IMR-90 (cell line): ENCODE measurements at regions not wholly inside any gene's neighbourhood (a gene's known extent, or its start where the extent isn't known, plus 50 kb on each side); places are given as distances from the start of the nearest gene placed in this dataset.

Source experiments
- ATAC-seq: fragments of 200-7000 bp; cut with Tn5 transposase; 2 replicates; pipeline ENCODE4 v1.9.1; 2020; ENCODE audit warnings: low read depth, mild to moderate bottlenecking, moderate library complexity
- BruUV-seq: library from RNA; stranded (reverse); fragments of 400-500 nt; replicated peaks from 2 replicates; lab custom pipeline; 2021; lab: Mats Ljungman, UMichigan
- CTCF ChIA-PET: fragments of 300-600 bp; formaldehyde crosslinking; extraction: SDS; loops from one replicate; lab custom pipeline; 2021; ENCODE audit warnings: antibody characterized with exemption; lab: Yijun Ruan, JAX
- POLR2A ChIA-PET: fragments of 300-600 bp; sonication (Branson Sonifier 250); formaldehyde crosslinking; loops from one replicate; lab custom pipeline; 2022; ENCODE audit warnings: antibody characterized with exemption; ENCODE audit not compliant: unreplicated experiment; lab: Charles Lee
- DNase-seq: peaks from one replicate; pipeline ENCODE4 v3.0.0; 2013
- H2AFZ ChIP-seq: replicated peaks from 2 replicates; pipeline ENCODE3; 2013; ENCODE audit warnings: low read length, mild to moderate bottlenecking; ENCODE audit not compliant: poor library complexity
- H2AK5ac ChIP-seq: 2 replicates; pipeline ENCODE4 v1.6.1; 2013; ENCODE audit warnings: low read depth, low read length, inconsistent platforms
- H2AK9ac ChIP-seq: replicated peaks from 2 replicates; pipeline ENCODE3; 2013; ENCODE audit warnings: mild to moderate bottlenecking, low read depth, low read length, moderate library complexity; ENCODE audit not compliant: poor library complexity
- H2BK120ac ChIP-seq: 2 replicates; pipeline ENCODE4 v1.6.1; 2013; ENCODE audit warnings: low read depth, low read length, inconsistent platforms
- H2BK15ac ChIP-seq: 3 replicates; pipeline ENCODE4 v1.6.1; 2013; ENCODE audit warnings: low read depth, low read length, inconsistent platforms
- H2BK20ac ChIP-seq: 2 replicates; pipeline ENCODE4 v1.6.1; 2013; ENCODE audit warnings: low read depth, mild to moderate bottlenecking, inconsistent platforms, low read length, moderate library complexity
- H2BK5ac ChIP-seq: 2 replicates; pipeline ENCODE4 v1.6.1; 2013; ENCODE audit warnings: mild to moderate bottlenecking, low read depth, low read length, inconsistent platforms; ENCODE audit not compliant: poor library complexity, severe bottlenecking
- H3K14ac ChIP-seq: replicated peaks from 2 replicates; pipeline ENCODE4 v1.6.1; 2013; ENCODE audit warnings: low read depth, low read length, inconsistent platforms
- H3K18ac ChIP-seq: 2 replicates; pipeline ENCODE4 v1.6.1; 2013; ENCODE audit warnings: low read depth, low read length, control low read depth
- H3K23ac ChIP-seq: 2 replicates; pipeline ENCODE4 v1.6.1; 2013; ENCODE audit warnings: low read depth, low read length, inconsistent platforms
- H3K27ac ChIP-seq: 2 replicates; pipeline ENCODE4 v1.5.1; 2013; ENCODE audit warnings: mild to moderate bottlenecking, control low read depth, low read length; ENCODE audit not compliant: insufficient read depth
- H3K27me3 ChIP-seq: 2 replicates; pipeline ENCODE4 v1.6.1; 2013; ENCODE audit warnings: low read length; ENCODE audit not compliant: control insufficient read depth, insufficient read depth
- H3K36me3 ChIP-seq: 2 replicates; pipeline ENCODE4 v1.6.1; 2013; ENCODE audit warnings: low read length, mixed read lengths; ENCODE audit not compliant: control insufficient read depth, insufficient read depth
- H3K4ac ChIP-seq: 2 replicates; pipeline ENCODE4 v1.6.1; 2013; ENCODE audit warnings: low read depth, low read length, inconsistent platforms
- H3K4me1 ChIP-seq: 2 replicates; pipeline ENCODE4 v1.6.1; 2013; ENCODE audit warnings: low read length, mixed read lengths; ENCODE audit not compliant: control insufficient read depth, insufficient read depth
- H3K4me2 ChIP-seq: 2 replicates; pipeline ENCODE4 v1.6.1; 2013; ENCODE audit warnings: low read depth, mild to moderate bottlenecking, control low read depth, low read length, moderate library complexity
- H3K4me3 ChIP-seq: 2 replicates; pipeline ENCODE4 v1.5.1; 2013; ENCODE audit warnings: low read depth, mild to moderate bottlenecking, control low read depth, low read length, moderate library complexity; ENCODE audit not compliant: insufficient read depth
- H3K56ac ChIP-seq: 2 replicates; pipeline ENCODE4 v1.6.1; 2013; ENCODE audit warnings: low read length, inconsistent platforms; ENCODE audit not compliant: insufficient read depth; ENCODE audit errors: extremely low read depth
- H3K79me1 ChIP-seq, 2 experiments: 2 replicates each; pipeline ENCODE4 v1.6.1; 2013; ENCODE audit warnings: low read length in 2 of 2, inconsistent platforms in 1 of 2, low read depth in 1 of 2
- H3K9ac ChIP-seq: 2 replicates; pipeline ENCODE4 v1.6.1; 2013; ENCODE audit warnings: low read depth, low read length, control low read depth
- H3K9me1 ChIP-seq: 2 replicates; pipeline ENCODE4 v1.6.1; 2013; ENCODE audit warnings: low read length, inconsistent platforms; ENCODE audit not compliant: insufficient read depth
- H3K9me3 ChIP-seq: 2 replicates; pipeline ENCODE4 v1.6.1; 2013; ENCODE audit warnings: low read length; ENCODE audit not compliant: control insufficient read depth, insufficient read depth
- H4K20me1 ChIP-seq: 2 replicates; pipeline ENCODE4 v1.6.1; 2013; ENCODE audit warnings: low read length, inconsistent platforms; ENCODE audit not compliant: insufficient read depth
- H4K5ac ChIP-seq: 2 replicates; pipeline ENCODE4 v1.6.1; 2013; ENCODE audit warnings: mild to moderate bottlenecking, low read depth, low read length, control low read depth
- H4K8ac ChIP-seq, 2 experiments: 2 replicates each; pipeline ENCODE4 v1.6.1; 2013; ENCODE audit warnings: low read depth in 2 of 2, low read length in 2 of 2, control low read depth in 1 of 2, inconsistent platforms in 1 of 2
- H4K91ac ChIP-seq: 2 replicates; pipeline ENCODE4 v1.6.1; 2013; ENCODE audit warnings: low read depth, low read length, inconsistent platforms; ENCODE audit not compliant: insufficient read depth
- BHLHE40 ChIP-seq: fragments of 150-350 bp; IDR thresholded peaks from 2 replicates; pipeline ENCODE4 v1.6.1; 2016; ENCODE audit warnings: mild to moderate bottlenecking, low read depth, low read length
- CEBPB ChIP-seq: IDR thresholded peaks from 2 replicates; pipeline ENCODE4 v1.6.1; 2012; ENCODE audit warnings: low read depth, low read length, improper control_type of control experiment
- CHD1 ChIP-seq: IDR thresholded peaks from 2 replicates; pipeline ENCODE4 v1.6.1; 2012; ENCODE audit warnings: low read depth, low read length, improper control_type of control experiment
- CTCF ChIP-seq: conservative IDR thresholded peaks from 2 replicates; pipeline ENCODE4 v1.5.1; 2012; ENCODE audit warnings: mild to moderate bottlenecking, low read depth, low read length, improper control_type of control experiment
- ELK1 ChIP-seq: fragments of 150-350 bp; IDR thresholded peaks from 2 replicates; pipeline ENCODE4 v1.6.1; 2016; ENCODE audit warnings: low read depth, mild to moderate bottlenecking, low read length, moderate library complexity, borderline replicate concordance
- FOS ChIP-seq: fragments of 150-350 bp; IDR thresholded peaks from 2 replicates; pipeline ENCODE4 v1.6.1; 2016; ENCODE audit warnings: low read depth, low read length
- MAFK ChIP-seq: IDR thresholded peaks from 2 replicates; pipeline ENCODE4 v1.6.1; 2012; ENCODE audit warnings: low read depth, low read length, improper control_type of control experiment
- MAZ ChIP-seq: IDR thresholded peaks from 2 replicates; pipeline ENCODE4 v1.6.1; 2012; ENCODE audit warnings: low read depth, mild to moderate bottlenecking, low read length, improper control_type of control experiment, moderate library complexity, borderline replicate concordance
- MXI1 ChIP-seq: IDR thresholded peaks from 2 replicates; pipeline ENCODE4 v1.6.1; 2012; ENCODE audit warnings: low read depth, mild to moderate bottlenecking, low read length, moderate library complexity, borderline replicate concordance
- NFE2L2 ChIP-seq: fragments of 150-350 bp; IDR thresholded peaks from 2 replicates; pipeline ENCODE4 v1.6.1; 2016; ENCODE audit warnings: low read depth, mild to moderate bottlenecking, low read length
- POLR2A ChIP-seq: IDR thresholded peaks from 2 replicates; pipeline ENCODE4 v1.6.1; 2012; ENCODE audit warnings: mild to moderate bottlenecking, low read depth, low read length
- RAD21 ChIP-seq: IDR thresholded peaks from 2 replicates; pipeline ENCODE4 v1.6.1; 2012; ENCODE audit warnings: low read length, improper control_type of control experiment
- RCOR1 ChIP-seq: IDR thresholded peaks from 2 replicates; pipeline ENCODE4 v1.6.1; 2012; ENCODE audit warnings: mild to moderate bottlenecking, low read length, improper control_type of control experiment; ENCODE audit not compliant: insufficient replicate concordance
- RFX5 ChIP-seq: IDR thresholded peaks from 2 replicates; pipeline ENCODE4 v1.8.0; 2012; ENCODE audit warnings: low read depth, mild to moderate bottlenecking, low read length, moderate library complexity
- SMC3 ChIP-seq: fragments of 150-350 bp; IDR thresholded peaks from 2 replicates; pipeline ENCODE4 v1.6.1; 2016; ENCODE audit warnings: low read depth, mild to moderate bottlenecking, antibody characterized with exemption, low read length, moderate library complexity
- USF2 ChIP-seq: fragments of 150-350 bp; IDR thresholded peaks from 2 replicates; pipeline ENCODE4 v1.6.1; 2017; ENCODE audit warnings: mild to moderate bottlenecking, antibody characterized with exemption, low read length, low read depth
- WGBS, 2 experiments: methylation state at CpG; one replicate each; pipeline versions ENCODE4 v1.1.5 to v1.1.7; 2013; ENCODE audit warnings: missing lambda C conversion rate in 2 of 2; ENCODE audit not compliant: insufficient read length in 1 of 2; ENCODE audit errors: extremely low coverage in 2 of 2; 5-methylcytosine and 5-hydroxymethylcytosine counted together
- dilution Hi-C: fragments of 300-500 bp; cut with HindIII; formaldehyde crosslinking; loops from one replicate; pipeline ENCODE4 v1.14.3; 2018; ENCODE audit warnings: low sequenced_read_pairs; ENCODE audit not compliant: unreplicated experiment
- in situ Hi-C: fragments of 300-500 bp; cut with MboI; formaldehyde crosslinking; loops from 3 replicates; pipeline ENCODE4 v1.14.3; 2019; ENCODE audit warnings: low sequenced_read_pairs, inconsistent platforms, mixed read lengths
- intact Hi-C: fragments of 100-400 bp; cut with micrococcal nuclease; formaldehyde crosslinking; loops from 2 replicates; pipeline ENCODE4 v1.10.0; 2022

GRCh38 chrX:41002026-41002425 lies 83.2 kb upstream of the USP9X start:
- H4K8ac ChIP-seq = no peak overlapping the region
- no peak overlapping the region for H2AFZ ChIP-seq
- intact Hi-C loops = no loop called here
- POLR2A ChIA-PET = no interaction called here
- H3K27ac ChIP-seq = no peak overlapping the region
- H3K4ac ChIP-seq = no peak overlapping the region
- TF ChIP-seq FOS = no peak
- TF ChIP-seq ELK1 = no peak
- no peak for TF ChIP-seq RFX5
- TF ChIP-seq MXI1 = no peak
- TF ChIP-seq CHD1 = no peak
- TF ChIP-seq BHLHE40 = no peak
- no peak for TF ChIP-seq CEBPB
- no peak for TF ChIP-seq USF2
- TF ChIP-seq SMC3 = no peak
- TF ChIP-seq POLR2A = no peak
- no peak for TF ChIP-seq RAD21
- TF ChIP-seq MAFK = no peak
- no peak for TF ChIP-seq RCOR1
- TF ChIP-seq CTCF = no peak
- TF ChIP-seq MAZ = no peak
- no peak for TF ChIP-seq NFE2L2
- no peaks in the 10 kb centered on the region for H3K9me1 ChIP-seq
- H2BK20ac ChIP-seq = no peak overlapping the region
- H2AK9ac ChIP-seq = no peak overlapping the region
- H3K4me1 ChIP-seq = no peaks in the 10 kb centered on the region
- dilution Hi-C loops = no loop called here
- H3K23ac ChIP-seq = no peak overlapping the region
- no peaks in the 10 kb centered on the region for H3K36me3 ChIP-seq
- H2BK120ac ChIP-seq = no peak overlapping the region
- peaks cover 8% of the 10 kb centered on the region; the same call in 1 of the 2 replicates for H3K27me3 ChIP-seq
- no peak for DNase-seq
- no peak overlapping the region for H3K14ac ChIP-seq
- no peak overlapping the region for H4K91ac ChIP-seq
- ATAC-seq = no peak
- H3K9ac ChIP-seq = no peak overlapping the region
- H4K5ac ChIP-seq = no peak overlapping the region
- no peaks in the 10 kb centered on the region for H4K20me1 ChIP-seq
- H2BK15ac ChIP-seq = no peak overlapping the region
- no TSS peak for BruUV-seq
- H3K79me1 ChIP-seq = no peaks in the 10 kb centered on the region
- no peak overlapping the region for H3K4me3 ChIP-seq
- in situ Hi-C loops = no loop called here
- CTCF ChIA-PET = no interaction called here
- H2AK5ac ChIP-seq = no peak overlapping the region
- no peak overlapping the region for H2BK5ac ChIP-seq
- no peak overlapping the region for H3K18ac ChIP-seq
- H3K9me3 ChIP-seq = no peaks in the 10 kb centered on the region
- H3K4me2 ChIP-seq = no peak overlapping the region
- no peak overlapping the region for H3K56ac ChIP-seq
- 67% methylated on average over 1 of the region's 6 CpGs; no CpG with 5 or more reads in 1 of the 2 experiments for WGBS, 2 experiments
